Endometrium (tissue), 2 donors: ENCODE measurements at regions not wholly inside any gene's neighbourhood (a gene's known extent, or its start where the extent isn't known, plus 50 kb on each side); places are given as distances from the start of the nearest gene placed in this dataset.

Source experiments
- FAIRE-seq: peaks from 2 replicates; lab custom pipeline; 2012; peaks lifted over from hg19 to GRCh38; lab: Jason Lieb, UNC
- donor health status: control.
- donor health status: control.

GRCh38 chr1:88063605-88064004 lies 620.5 kb upstream of the PKN2 start:
- FAIRE-seq, result no peak

GRCh38 chr1:88068407-88068960 lies 615.6 kb upstream of the PKN2 start:
- no peak for FAIRE-seq

- no peak for FAIRE-seq
These were observed 613.1 kb upstream of the PKN2 start for GRCh38 chr1:88070956-88071355.

DNA sequence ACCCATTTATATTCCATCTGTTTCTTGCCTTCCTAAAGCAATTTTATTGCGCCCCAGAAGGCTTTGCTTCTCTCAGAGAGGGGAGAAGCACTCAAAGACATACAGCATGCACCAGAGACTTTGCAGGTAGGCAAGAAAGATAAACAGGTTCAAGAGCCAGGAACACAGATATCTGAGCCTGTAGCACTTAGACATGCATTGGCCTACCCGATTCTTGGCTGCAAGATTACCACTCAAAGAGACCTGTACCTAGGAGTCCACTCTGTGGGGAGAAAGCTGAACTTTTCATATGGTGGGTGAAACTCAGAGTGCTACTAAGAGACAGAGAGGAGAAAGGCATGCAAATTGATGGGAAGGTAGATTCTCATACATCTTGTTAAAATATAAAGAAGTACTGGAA lies 609.4 kb upstream of the PKN2 start:
- FAIRE-seq, result no peak

- no peak for FAIRE-seq
These were observed 608.3 kb upstream of the PKN2 start for GRCh38 chr1:88075813-88076212.

DNA sequence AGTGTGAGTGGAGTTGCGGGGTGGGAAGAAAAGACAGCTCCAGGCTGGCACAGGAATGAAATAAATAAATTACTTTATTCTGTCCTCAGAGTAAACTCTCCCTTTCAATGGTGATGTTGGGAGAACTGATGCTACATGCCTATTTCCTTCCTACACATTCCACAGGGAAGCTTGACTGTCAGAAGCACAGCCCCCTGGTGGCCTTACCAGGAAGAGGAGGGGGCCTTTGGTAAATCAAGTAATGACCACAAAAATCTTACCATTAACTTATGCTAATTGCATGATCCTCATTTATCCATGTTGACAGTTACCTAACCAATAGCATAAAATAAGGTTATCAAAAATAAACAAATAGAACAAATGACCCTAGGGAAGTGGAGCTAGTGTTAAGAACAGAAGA lies 605.0 kb upstream of the PKN2 start:
- no peak for FAIRE-seq

DNA sequence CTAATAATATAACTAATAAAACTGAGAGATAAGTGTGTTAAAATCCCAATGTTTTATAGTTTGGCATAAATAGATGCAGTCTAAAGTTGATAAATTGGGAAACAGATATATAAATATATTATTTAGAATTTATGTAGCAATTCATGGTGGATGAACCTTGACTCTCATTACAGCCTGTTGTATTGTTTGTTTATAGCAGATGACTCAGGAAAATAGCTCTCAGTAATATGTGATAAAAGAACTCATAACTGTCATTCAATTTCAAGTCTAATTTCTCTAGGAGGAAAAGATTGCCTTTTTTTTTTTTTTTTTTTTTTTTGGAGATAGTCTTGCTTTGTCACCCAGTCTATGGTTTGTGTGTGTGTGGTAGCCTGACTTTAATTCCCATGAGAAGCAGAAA lies 603.2 kb upstream of the PKN2 start:
- no peak for FAIRE-seq

DNA sequence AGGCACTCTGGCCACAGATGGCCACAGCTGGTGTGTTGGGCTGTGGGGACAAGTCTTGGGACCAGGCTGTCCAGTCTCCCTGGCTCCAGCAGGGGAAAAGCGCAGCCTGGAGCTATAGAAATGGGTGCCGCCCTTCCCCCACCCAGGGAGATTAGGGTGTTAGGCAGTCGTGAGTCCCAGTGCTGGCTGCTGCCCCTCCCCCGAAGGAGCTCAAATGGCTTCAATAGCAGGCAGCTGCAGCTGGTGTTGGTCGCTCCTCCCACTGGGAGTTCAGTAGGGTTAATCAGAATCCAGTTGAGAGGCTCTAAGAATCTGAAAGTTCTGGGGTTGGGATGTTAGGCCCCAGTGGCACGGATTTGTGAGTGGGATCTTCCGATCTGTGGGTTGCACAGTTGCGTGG lies 595.6 kb upstream of the PKN2 start:
- FAIRE-seq, result no peak

DNA sequence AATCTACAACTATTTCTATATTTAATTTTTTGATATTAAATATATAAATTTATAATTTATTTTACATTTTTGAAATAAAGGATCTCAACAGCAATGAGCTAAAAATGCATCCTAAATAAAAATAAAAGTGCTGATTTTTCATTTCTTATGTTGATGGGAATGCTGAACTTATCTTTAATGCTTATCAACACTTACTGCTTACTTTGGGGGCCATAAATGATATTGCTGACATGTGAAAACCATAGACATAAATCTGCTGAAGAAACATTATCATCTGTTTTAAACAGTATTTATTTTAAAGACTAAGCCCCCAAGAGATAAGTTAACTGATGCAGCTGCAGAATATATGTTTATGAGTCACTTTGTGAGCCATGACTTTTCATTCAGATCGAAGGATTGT lies 594.1 kb upstream of the PKN2 start:
- no peak for FAIRE-seq

DNA sequence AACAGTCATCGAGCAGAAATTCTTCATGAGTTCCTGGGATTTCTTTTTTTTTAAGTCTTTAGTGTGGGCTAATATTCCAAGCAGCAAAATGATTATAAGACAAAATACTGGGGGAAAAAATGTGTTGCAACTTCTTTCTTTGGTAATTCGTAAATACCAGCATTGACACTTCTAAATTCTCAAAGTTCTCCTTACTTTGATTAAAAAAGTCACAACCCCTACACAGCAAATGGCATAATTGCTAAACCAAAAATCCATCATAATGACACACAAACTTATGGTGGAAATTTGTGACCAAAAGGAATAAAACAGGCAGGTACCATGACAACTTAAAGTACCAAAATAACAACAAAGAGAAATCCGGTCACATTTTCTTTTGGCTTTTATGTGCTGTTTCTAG lies 585.2 kb upstream of the PKN2 start:
- FAIRE-seq, result no peak

- no peak for FAIRE-seq
These were observed 583.0 kb upstream of the PKN2 start for GRCh38 chr1:88101041-88101440.

GRCh38 chr1:88104236-88104635 lies 579.8 kb upstream of the PKN2 start:
- FAIRE-seq, result peak; percentile 60

DNA sequence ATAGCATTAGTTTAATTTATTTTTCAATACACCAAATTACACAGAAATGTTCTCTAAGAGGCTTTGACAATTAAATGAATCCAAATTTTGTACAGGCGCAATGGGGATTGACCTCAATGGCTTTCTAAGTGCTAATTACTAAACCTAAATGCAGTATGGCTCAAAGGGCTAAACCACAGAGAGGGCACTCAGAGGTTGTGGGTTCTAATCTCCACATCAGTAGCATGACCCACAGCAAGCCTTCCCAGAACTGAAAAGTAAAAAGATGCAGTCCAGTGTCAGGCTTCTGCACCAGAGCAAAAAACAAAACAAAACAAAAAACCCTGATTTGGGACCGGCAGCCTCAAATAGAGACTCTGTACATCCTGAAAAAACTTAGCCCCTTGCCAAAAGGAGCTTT lies 579.2 kb upstream of the PKN2 start:
- FAIRE-seq, result no peak

DNA sequence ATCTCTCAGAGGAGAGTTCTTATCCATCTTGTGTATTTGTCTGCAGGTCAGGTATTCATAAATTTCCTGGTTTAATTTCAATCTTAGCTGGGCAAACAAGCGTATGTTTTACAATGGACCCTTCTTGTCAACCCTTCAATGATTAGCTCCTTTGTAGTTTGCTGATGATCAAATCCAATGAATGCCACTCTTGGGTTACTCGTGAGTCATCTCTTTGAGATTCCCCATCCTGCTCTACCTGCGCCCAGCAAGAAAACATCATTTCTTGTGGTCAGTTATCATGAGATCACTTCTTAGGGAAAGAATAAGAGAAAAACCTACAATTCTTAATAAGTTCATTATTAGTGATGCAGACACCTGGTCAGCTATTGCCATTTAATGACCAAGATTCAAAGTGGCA lies 572.3 kb upstream of the PKN2 start:
- FAIRE-seq, result no peak

GRCh38 chr1:88117597-88117996 lies 566.5 kb upstream of the PKN2 start:
- no peak for FAIRE-seq

DNA sequence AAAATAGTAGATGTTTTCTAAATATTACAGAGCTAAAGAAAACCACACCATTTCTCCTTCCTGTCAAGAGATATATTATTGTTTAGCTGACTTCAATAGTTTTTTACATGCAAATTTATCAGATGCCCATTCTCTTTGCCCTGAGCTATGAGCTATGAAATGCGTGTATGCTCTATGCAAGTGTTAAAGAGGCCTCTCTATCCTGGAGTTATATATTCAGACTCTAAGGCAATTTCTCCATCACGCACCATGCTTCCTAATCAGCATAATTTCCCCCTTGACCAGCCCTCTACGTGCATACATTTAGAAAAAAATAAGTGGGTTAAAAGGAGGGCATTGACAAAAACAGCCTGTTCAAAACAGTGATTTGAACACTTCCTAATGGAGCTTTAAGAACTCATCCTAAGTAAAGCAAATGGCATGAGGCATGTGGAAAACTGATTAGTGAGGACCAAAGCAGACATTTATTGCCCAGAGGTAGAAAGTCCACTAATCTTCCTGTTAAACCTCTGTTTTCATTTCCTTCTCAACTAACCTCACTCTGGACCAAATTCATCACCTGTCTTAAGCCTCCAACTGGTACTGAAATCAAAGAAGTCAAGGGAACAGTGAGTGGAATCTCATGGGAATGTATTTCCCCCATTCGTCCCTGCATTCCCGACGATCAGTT lies 565.8 kb upstream of the PKN2 start:
- FAIRE-seq, result no peak

DNA sequence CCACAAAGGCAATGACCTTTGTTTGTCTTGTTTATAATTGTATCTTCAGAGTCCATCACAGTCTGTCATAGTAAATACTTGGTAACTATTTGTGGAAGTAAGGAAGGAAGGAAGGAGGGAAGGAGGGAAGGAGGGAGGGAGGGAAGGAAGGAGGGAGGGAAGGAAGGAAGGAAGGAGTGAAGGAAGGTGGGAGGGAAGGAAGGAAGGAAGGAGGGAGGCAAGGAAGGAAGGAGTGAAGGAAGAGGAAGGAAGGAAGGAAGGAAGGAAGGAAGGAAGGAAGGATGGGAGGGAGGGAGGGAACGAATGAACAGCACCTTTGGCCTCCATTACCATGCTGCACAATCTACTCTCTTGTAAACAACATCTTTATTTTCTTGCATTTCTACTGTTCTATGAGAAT lies 559.5 kb upstream of the PKN2 start:
- no peak for FAIRE-seq

GRCh38 chr1:88126467-88126866 lies 557.6 kb upstream of the PKN2 start:
- FAIRE-seq, result no peak

GRCh38 chr1:88133991-88134390 lies 550.1 kb upstream of the PKN2 start:
- FAIRE-seq, result no peak

- no peak for FAIRE-seq
These were observed 548.8 kb upstream of the PKN2 start for GRCh38 chr1:88134983-88135921.

GRCh38 chr1:88139633-88140032 lies 544.4 kb upstream of the PKN2 start:
- no peak for FAIRE-seq

DNA sequence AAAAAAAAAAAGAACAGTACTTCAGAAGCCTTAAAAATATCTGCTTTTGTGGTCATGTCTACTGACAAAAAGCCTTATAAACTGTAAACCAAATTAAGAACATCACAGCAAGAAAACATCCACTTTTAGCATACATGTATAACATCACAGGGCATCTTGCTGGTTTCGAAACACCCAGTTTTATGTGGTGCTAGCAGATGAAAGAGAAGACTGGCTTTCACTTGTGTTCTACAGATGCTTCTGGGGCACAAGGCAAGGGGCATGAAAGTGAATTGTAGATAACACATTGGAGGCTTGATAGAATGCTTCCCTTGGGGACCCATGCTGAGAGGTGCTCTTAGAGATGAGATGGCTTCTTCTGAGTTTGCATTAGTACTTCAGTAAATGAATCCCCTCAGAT lies 543.7 kb upstream of the PKN2 start:
- FAIRE-seq, result no peak

DNA sequence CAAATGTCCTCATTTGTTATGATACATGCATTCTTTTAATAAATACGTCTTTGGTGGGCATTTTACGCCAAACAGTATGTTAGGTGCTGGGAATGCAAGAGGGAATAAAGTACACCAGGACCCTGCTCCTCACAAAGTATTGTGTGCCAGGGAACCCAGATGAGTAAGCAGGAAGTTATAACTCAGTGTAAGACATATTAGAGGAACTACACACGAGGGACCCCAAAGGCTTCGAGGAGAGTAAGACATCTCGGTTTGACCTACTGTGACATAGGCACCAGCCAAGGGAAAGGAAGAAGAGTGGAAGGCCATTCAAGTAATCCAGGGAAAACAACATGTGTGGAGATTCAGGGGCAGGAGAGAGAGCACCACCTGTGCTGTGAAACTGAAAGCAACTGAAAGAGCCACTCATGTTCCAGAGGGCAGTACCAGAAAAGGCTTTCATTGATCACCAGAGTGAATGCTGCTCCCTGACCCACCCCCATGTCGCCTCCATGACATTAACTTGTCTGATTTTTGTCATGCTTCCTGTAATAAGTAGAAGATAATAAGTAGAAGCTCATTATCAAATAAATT lies 542.5 kb upstream of the PKN2 start:
- no peak for FAIRE-seq
